Naive thymus-derived CD4-positive, alpha-beta T cell (primary cell): ENCODE measurements at regions not wholly inside any gene's neighbourhood (a gene's known extent, or its start where the extent isn't known, plus 50 kb on each side); places are given as distances from the start of the nearest gene placed in this dataset.
"Not testable (repeated sequence)": the region's sequence is repeated elsewhere in the genome, so short reads cannot be mapped to it uniquely, and the experiment has no call there.

Experiments used
- ATAC-seq: fragments of 150-1000 bp; cut with Tn5 transposase; 2 replicates; pipeline ENCODE4 v1.10.0; 2021; ENCODE audit warnings: mild to moderate bottlenecking, moderate library complexity
- CTCF ChIA-PET: fragments of 350-600 bp; sonication (Branson Sonifier 250); formaldehyde crosslinking; loops from one replicate; lab custom pipeline; 2021; ENCODE audit warnings: antibody characterized with exemption; lab: Charles Lee
- POLR2A ChIA-PET: fragments of 350-600 bp; sonication (Branson Sonifier 250); formaldehyde crosslinking; loops from one replicate; lab custom pipeline; 2021; ENCODE audit warnings: antibody characterized with exemption, inconsistent platforms; lab: Charles Lee
- DNase-seq, 9 donors: peaks; one replicate each; pipeline versions ENCODE4 v3.0.0 to v3.0.0-alpha.2; 2020 to 2022; ENCODE audit warnings: mixed read lengths in 1 of 9
- H3K27ac ChIP-seq: one replicate; pipeline ENCODE4 v1.7.0; 2013; ENCODE audit warnings: mild to moderate bottlenecking, low read depth, low read length, moderate library complexity
- H3K27me3 ChIP-seq, 2 donors: one replicate each; pipeline ENCODE4 v1.7.0; 2013; ENCODE audit warnings: low read length in 2 of 2, mild to moderate bottlenecking in 2 of 2, moderate library complexity in 2 of 2; ENCODE audit not compliant: control insufficient read depth in 2 of 2, insufficient read depth in 2 of 2
- H3K36me3 ChIP-seq, 3 experiments: 1 replicate in 2 of 3; 2 replicates in 1 of 3; pipeline ENCODE4 v1.7.0; 2013; ENCODE audit warnings: low read length in 3 of 3, mild to moderate bottlenecking in 3 of 3, moderate library complexity in 1 of 3; ENCODE audit not compliant: insufficient read depth in 3 of 3, control insufficient read depth in 2 of 3
- H3K4me1 ChIP-seq, 2 donors: one replicate each; pipeline ENCODE4 v1.7.0; 2013; ENCODE audit warnings: low read length in 2 of 2, mild to moderate bottlenecking in 2 of 2, moderate library complexity in 1 of 2; ENCODE audit not compliant: control insufficient read depth in 2 of 2, insufficient read depth in 2 of 2
- H3K4me3 ChIP-seq: 2 replicates; pipeline ENCODE4 v1.7.0; 2013; ENCODE audit warnings: mild to moderate bottlenecking, low read length
- H3K9me3 ChIP-seq, 3 experiments: 1 replicate in 2 of 3; 2 replicates in 1 of 3; pipeline ENCODE4 v1.7.0; 2013; ENCODE audit warnings: low read length in 3 of 3; ENCODE audit not compliant: control insufficient read depth in 2 of 3
- H3K27ac Mint-ChIP-seq, 9 donors: one replicate each; pipeline ENCODE4 v1.8.0; 2020 to 2022; ENCODE audit warnings: mixed read lengths in 9 of 9, mild to moderate bottlenecking in 8 of 9, moderate library complexity in 5 of 9, inconsistent platforms in 2 of 9
- H3K27me3 Mint-ChIP-seq, 5 donors: one replicate each; pipeline ENCODE4 v1.8.0; 2021 to 2022; ENCODE audit warnings: mixed read lengths in 5 of 5, mild to moderate bottlenecking in 1 of 5
- H3K36me3 Mint-ChIP-seq, 5 donors: one replicate each; pipeline ENCODE4 v1.8.0; 2020 to 2022; ENCODE audit warnings: mixed read lengths in 5 of 5, mild to moderate bottlenecking in 3 of 5, inconsistent platforms in 1 of 5
- H3K4me1 Mint-ChIP-seq, 7 donors: one replicate each; pipeline ENCODE4 v1.8.0; 2020 to 2022; ENCODE audit warnings: mixed read lengths in 7 of 7, mild to moderate bottlenecking in 3 of 7, inconsistent platforms in 1 of 7
- H3K4me3 Mint-ChIP-seq, 10 donors: one replicate each; pipeline ENCODE4 v1.8.0; 2020 to 2022; ENCODE audit warnings: mild to moderate bottlenecking in 10 of 10, mixed read lengths in 10 of 10, moderate library complexity in 6 of 10, inconsistent platforms in 2 of 10
- H3K9me3 Mint-ChIP-seq, 11 donors: one replicate each; pipeline ENCODE4 v1.8.0; 2020 to 2022; ENCODE audit warnings: mixed read lengths in 11 of 11, mild to moderate bottlenecking in 4 of 11, inconsistent platforms in 1 of 11, moderate library complexity in 1 of 11
- intact Hi-C, 2 donors: fragments of 100-400 bp; cut with micrococcal nuclease; formaldehyde crosslinking; loops; one replicate each; pipeline ENCODE4 v1.15.1; 2023

DNA sequence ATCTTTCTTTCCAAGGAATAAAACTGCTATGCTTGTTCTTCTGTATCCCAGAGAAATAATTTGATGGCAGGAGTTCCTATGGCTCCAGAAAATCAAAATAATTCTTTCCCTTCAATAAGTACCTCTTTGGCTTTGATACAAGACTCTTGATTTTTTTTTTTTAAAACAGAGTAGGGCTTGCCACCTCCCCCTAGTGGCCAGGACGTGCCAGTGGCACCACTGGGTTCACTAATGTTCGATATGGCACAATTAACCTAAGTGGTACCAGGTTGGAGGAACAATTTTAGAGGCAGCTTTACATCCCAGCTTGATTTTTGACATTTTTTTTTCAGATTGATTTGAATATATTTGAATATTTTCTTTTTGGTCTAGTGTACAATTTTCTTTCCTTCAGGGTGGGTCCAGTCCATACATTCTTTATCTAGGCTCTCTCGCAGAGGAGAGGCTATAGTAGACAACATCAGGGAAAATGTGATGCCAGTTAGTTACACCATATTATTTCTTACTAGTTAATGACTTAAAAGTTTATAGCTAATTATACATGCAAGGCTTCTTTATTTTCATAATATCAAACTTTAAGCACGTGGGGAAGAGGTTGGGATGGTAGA is 330.9 kb downstream of the S1PR1 start:
- Histone ChIP-seq H3K4me3 (no peak overlapping the region), H3K27ac (no peak overlapping the region), H3K27me3 (no peaks in the 10 kb centered on the region), H3K4me1 (no peaks in the 10 kb centered on the region), H3K36me3 (no peaks in the 10 kb centered on the region), H3K9me3 (no peaks in the 10 kb centered on the region)
- CTCF ChIA-PET = interaction anchor here (0.7 to 1.0 kb wide), 3 partner anchors 10 to 48 kb away, joined by 3 to 4 read pairs (median 3); no protein-coding TSS in a partner anchor
- Mint-ChIP-seq H3K4me1 (peaks cover 0 to 1% (median 0%) of the 10 kb centered on the region in 7 donors), H3K27ac (no peak overlapping the region), H3K9me3 (peaks cover 0 to 5% (median 2%) of the 10 kb centered on the region in 11 donors), H3K4me3 (no peak overlapping the region), H3K36me3 (peaks cover 0 to 3% (median 0%) of the 10 kb centered on the region in 5 donors), H3K27me3 (peaks cover 0 to 31% (median 15%) of the 10 kb centered on the region in 5 donors)
- POLR2A ChIA-PET = no interaction called here
- DNase-seq = peak in 7 of 9 donors; percentile 18 to 53 (median 42)
- ATAC-seq = peak; percentile 80
- intact Hi-C loops = loop anchor here (1.0 to 10.0 kb wide), 7 partner anchors 47 to 683 kb away; no protein-coding TSS in a partner anchor

GRCh38 chr1:101587741-101588140 is 350.9 kb downstream of the S1PR1 start:
- Mint-ChIP-seq H3K27ac (no peak overlapping the region), H3K36me3 (no peaks in the 10 kb centered on the region), H3K27me3 (peaks cover 5 to 28% (median 23%) of the 10 kb centered on the region in 5 donors), H3K4me3 (no peak overlapping the region), H3K4me1 (no peaks in the 10 kb centered on the region), H3K9me3 (no peaks in the 10 kb centered on the region)
- peaks cover 0 to 4% of the 10 kb centered on the region in 2 donors for H3K27me3 ChIP-seq
- H3K9me3 ChIP-seq = no peaks in the 10 kb centered on the region
- ATAC-seq (no peak), DNase-seq (no peak)
- POLR2A ChIA-PET = no interaction called here
- H3K4me3 ChIP-seq = no peak overlapping the region
- H3K27ac ChIP-seq = no peak overlapping the region
- CTCF ChIA-PET = no interaction called here
- intact Hi-C loops = no loop called here
- H3K4me1 ChIP-seq = no peaks in the 10 kb centered on the region
- no peaks in the 10 kb centered on the region for H3K36me3 ChIP-seq

- POLR2A ChIA-PET = no interaction called here
- Histone ChIP-seq H3K36me3 (no peaks in the 10 kb centered on the region), H3K27ac (no peak overlapping the region), H3K27me3 (peaks cover 3 to 5% of the 10 kb centered on the region in 2 donors), H3K4me3 (no peak overlapping the region), H3K9me3 (no peaks in the 10 kb centered on the region), H3K4me1 (no peaks in the 10 kb centered on the region)
- no peaks in the 10 kb centered on the region for H3K36me3 Mint-ChIP-seq
- no peaks in the 10 kb centered on the region for H3K4me1 Mint-ChIP-seq
- CTCF ChIA-PET = no interaction called here
- intact Hi-C loops = no loop called here
- ATAC-seq (no peak), DNase-seq (no peak)
- H3K27ac Mint-ChIP-seq = no peak overlapping the region
- H3K4me3 Mint-ChIP-seq = no peak overlapping the region
- H3K27me3 Mint-ChIP-seq = peaks cover 0 to 22% (median 13%) of the 10 kb centered on the region in 5 donors
- no peaks in the 10 kb centered on the region for H3K9me3 Mint-ChIP-seq
These were observed 351.9 kb downstream of the S1PR1 start for GRCh38 chr1:101588677-101589076.

- POLR2A ChIA-PET = no interaction called here
- CTCF ChIA-PET = no interaction called here
- H3K36me3 Mint-ChIP-seq = no peaks in the 10 kb centered on the region
- H3K27ac Mint-ChIP-seq = no peak overlapping the region
- H3K4me3 Mint-ChIP-seq = no peak overlapping the region
- no peaks in the 10 kb centered on the region for H3K36me3 ChIP-seq
- ATAC-seq (no peak), DNase-seq (no peak)
- H3K27me3 ChIP-seq = peaks cover 3 to 4% of the 10 kb centered on the region in 2 donors
- H3K9me3 ChIP-seq = no peaks in the 10 kb centered on the region
- H3K4me1 ChIP-seq = no peaks in the 10 kb centered on the region
- no peak overlapping the region for H3K27ac ChIP-seq
- intact Hi-C loops = no loop called here
- H3K4me3 ChIP-seq = no peak overlapping the region
- H3K27me3 Mint-ChIP-seq = peaks cover 0 to 18% (median 16%) of the 10 kb centered on the region in 5 donors
- no peaks in the 10 kb centered on the region for H3K9me3 Mint-ChIP-seq
- H3K4me1 Mint-ChIP-seq = no peaks in the 10 kb centered on the region
These were observed 356.0 kb downstream of the S1PR1 start for GRCh38 chr1:101592845-101593244.

DNA sequence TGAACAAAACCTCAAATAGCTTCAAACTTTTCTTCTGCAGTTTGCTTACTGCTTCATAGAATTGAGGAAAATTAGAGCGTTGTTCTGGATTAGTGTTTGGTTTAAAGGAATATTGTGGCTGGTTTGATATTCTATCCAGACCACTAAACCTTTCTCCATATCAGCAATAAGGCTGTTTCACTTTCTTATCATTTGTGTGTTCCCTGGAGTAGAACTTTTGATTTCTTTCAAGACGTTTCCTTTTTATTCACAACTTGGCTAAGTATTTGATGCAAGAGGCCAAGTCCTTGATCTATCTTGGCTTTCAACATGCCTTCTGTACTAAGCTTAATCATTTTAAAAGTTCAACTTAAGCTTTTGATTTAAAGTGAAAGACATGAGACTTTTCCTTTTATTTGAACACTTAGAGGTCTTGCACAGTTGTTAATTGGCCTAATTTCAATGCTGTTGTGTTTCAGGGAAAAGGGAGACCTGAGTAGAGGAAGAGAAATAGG is 359.1 kb downstream of the S1PR1 start:
- no peaks in the 10 kb centered on the region for H3K4me1 Mint-ChIP-seq
- intact Hi-C loops = no loop called here
- no peak overlapping the region for H3K4me3 ChIP-seq
- H3K27me3 ChIP-seq = peaks cover 3 to 4% of the 10 kb centered on the region in 2 donors
- H3K27ac Mint-ChIP-seq = no peak overlapping the region
- ChIA-PET CTCF (no interaction called here), POLR2A (no interaction called here)
- H3K4me1 ChIP-seq = no peaks in the 10 kb centered on the region
- no peaks in the 10 kb centered on the region for H3K36me3 Mint-ChIP-seq
- H3K4me3 Mint-ChIP-seq = no peak overlapping the region
- no peaks in the 10 kb centered on the region for H3K9me3 Mint-ChIP-seq
- H3K27ac ChIP-seq = no peak overlapping the region
- no peak for ATAC-seq
- peaks cover 0 to 11% (median 0%) of the 10 kb centered on the region in 5 donors for H3K27me3 Mint-ChIP-seq
- no peaks in the 10 kb centered on the region for H3K36me3 ChIP-seq
- DNase-seq = no peak
- H3K9me3 ChIP-seq = no peaks in the 10 kb centered on the region

GRCh38 chr1:101600615-101601014 is 363.8 kb downstream of the S1PR1 start:
- H3K27ac Mint-ChIP-seq, H3K36me3 ChIP-seq, H3K9me3 ChIP-seq, H3K4me3 Mint-ChIP-seq, H3K36me3 Mint-ChIP-seq, H3K4me1 ChIP-seq, H3K27ac ChIP-seq, intact Hi-C loops, H3K27me3 ChIP-seq, CTCF ChIA-PET, ATAC-seq, H3K4me1 Mint-ChIP-seq, H3K4me3 ChIP-seq, POLR2A ChIA-PET, H3K9me3 Mint-ChIP-seq, DNase-seq: not testable (repeated sequence)
- H3K27me3 Mint-ChIP-seq = peaks cover 0 to 15% (median 9%) of the 10 kb centered on the region in 5 donors

- intact Hi-C loops = no loop called here
- H3K27ac Mint-ChIP-seq = no peak overlapping the region
These were observed 366.9 kb downstream of the S1PR1 start for GRCh38 chr1:101603726-101604125.

More at GRCh38 chr1:101603726-101604125, 366.9 kb downstream of the S1PR1 start:
- ATAC-seq = no peak
- Histone ChIP-seq H3K27me3 (no peaks in the 10 kb centered on the region), H3K27ac (no peak overlapping the region), H3K9me3 (no peaks in the 10 kb centered on the region), H3K4me3 (no peak overlapping the region), H3K4me1 (no peaks in the 10 kb centered on the region), H3K36me3 (no peaks in the 10 kb centered on the region)
- Mint-ChIP-seq H3K36me3 (no peaks in the 10 kb centered on the region), H3K4me3 (no peak overlapping the region), H3K9me3 (peaks cover 0 to 6% (median 2%) of the 10 kb centered on the region in 11 donors), H3K4me1 (no peaks in the 10 kb centered on the region), H3K27me3 (peaks cover 8 to 32% (median 21%) of the 10 kb centered on the region in 5 donors)
- POLR2A ChIA-PET = no interaction called here
- no peak for DNase-seq
- CTCF ChIA-PET = no interaction called here
